ENCODE measurements at regions not wholly inside any gene's neighbourhood (a gene's known extent, or its start where the extent isn't known, plus 50 kb on each side); places are given as distances from the start of the nearest gene placed in this dataset.

DNA sequence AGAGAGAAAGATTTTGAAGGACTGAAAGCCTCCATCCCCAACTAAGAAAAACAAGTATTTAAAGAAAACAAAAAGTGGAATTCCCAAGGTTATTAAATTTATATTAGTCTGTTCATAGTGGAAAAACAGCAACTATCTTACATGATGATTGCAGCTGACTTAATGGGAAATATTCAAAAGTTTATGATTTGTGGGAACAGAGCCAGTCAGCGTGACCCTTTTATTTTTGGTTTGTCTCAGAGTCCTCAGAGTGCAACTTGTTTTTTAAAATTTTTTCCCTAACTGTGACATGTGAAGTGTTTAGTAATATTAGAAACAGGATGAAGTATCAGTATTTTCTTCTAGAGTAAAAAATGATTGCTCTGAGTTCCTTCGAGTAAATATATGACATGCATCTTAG is 441.9 kb upstream of the MCTP2 start:
- Histone ChIP-seq H3K4me3 (no peak overlapping the region), H3K27ac (no peak overlapping the region), H3K27me3 (no peaks in the 10 kb centered on the region), H3K36me3 (no peaks in the 10 kb centered on the region), H3K4me1 (no peaks in the 10 kb centered on the region), H3K9me3 (peaks cover 0 to 4% (median 0%) of the 10 kb centered on the region in 3 donors)
- no peak for DNase-seq
- TF ChIP-seq, protein P1, sequence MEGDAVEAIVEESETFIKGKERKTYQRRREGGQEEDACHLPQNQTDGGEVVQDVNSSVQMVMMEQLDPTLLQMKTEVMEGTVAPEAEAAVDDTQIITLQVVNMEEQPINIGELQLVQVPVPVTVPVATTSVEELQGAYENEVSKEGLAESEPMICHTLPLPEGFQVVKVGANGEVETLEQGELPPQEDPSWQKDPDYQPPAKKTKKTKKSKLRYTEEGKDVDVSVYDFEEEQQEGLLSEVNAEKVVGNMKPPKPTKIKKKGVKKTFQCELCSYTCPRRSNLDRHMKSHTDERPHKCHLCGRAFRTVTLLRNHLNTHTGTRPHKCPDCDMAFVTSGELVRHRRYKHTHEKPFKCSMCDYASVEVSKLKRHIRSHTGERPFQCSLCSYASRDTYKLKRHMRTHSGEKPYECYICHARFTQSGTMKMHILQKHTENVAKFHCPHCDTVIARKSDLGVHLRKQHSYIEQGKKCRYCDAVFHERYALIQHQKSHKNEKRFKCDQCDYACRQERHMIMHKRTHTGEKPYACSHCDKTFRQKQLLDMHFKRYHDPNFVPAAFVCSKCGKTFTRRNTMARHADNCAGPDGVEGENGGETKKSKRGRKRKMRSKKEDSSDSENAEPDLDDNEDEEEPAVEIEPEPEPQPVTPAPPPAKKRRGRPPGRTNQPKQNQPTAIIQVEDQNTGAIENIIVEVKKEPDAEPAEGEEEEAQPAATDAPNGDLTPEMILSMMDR (IDR thresholded peaks at IDR 0.05): no peak
- no peak for TF ChIP-seq POLR2A (IDR thresholded peaks at IDR 0.05)
- WGBS, 2 donors: 85 to 93% methylated on average over 2 of the region's 2 CpGs
- intact Hi-C loops (cut with DNase I): no loop called here

DNA sequence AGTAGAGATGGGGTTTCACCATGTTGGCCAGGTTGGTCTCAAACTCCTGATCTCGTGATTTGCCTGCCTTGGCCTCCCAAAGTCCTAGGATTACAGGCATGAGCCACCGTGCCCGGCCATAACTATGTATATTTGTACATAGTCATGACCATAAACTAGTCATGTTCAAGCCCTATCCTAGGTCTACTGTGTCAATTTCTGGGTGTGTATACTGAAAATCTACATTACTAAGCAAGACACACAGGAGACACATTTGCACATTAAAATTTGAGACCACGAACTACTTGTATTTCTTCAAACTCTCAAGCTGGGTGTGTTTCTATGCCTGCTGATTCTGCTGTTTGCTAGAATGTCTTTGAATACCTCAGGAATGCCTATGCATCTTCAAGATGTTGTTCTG is 451.3 kb upstream of the MCTP2 start:
- intact Hi-C loops (cut with DNase I): no loop called here
- Histone ChIP-seq H3K4me3 (no peak overlapping the region), H3K27ac (no peak overlapping the region), H3K36me3 (no peaks in the 10 kb centered on the region), H3K9me3 (no peaks in the 10 kb centered on the region), H3K4me1 (peaks cover 0 to 5% (median 0%) of the 10 kb centered on the region in 3 donors), H3K27me3 (no peaks in the 10 kb centered on the region)
- 89 to 93% methylated on average over 4 of the region's 4 CpGs for WGBS, 2 donors
- no peak for DNase-seq
- TF ChIP-seq, protein P1 (IDR thresholded peaks at IDR 0.05): no peak
- no peak for TF ChIP-seq POLR2A (IDR thresholded peaks at IDR 0.05)

DNA sequence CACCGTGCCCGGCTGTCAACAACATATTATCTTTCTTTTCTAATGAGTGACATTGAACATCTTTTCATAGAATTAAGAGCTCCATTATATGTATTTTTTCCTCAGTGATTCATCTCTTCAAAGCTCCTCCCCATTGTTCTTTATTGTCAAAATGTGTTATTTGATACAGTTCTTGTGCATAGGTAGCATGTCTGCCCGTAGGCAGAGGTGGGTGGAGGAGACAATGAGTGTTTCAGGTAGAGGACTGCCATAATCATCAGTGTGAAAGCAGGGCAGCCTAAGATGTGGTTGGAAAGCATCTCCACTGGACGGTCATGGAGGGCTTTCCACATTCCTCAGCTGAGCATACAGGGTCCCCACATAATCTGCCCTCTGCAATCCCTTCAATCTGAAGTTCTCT is 452.0 kb upstream of the MCTP2 start:
- TF ChIP-seq POLR2A (IDR thresholded peaks at IDR 0.05): no peak
- TF ChIP-seq, protein P1 (IDR thresholded peaks at IDR 0.05): no peak
- Histone ChIP-seq H3K27me3 (no peaks in the 10 kb centered on the region), H3K36me3 (no peaks in the 10 kb centered on the region), H3K4me1 (peaks cover 0 to 11% (median 0%) of the 10 kb centered on the region in 3 donors), H3K9me3 (no peaks in the 10 kb centered on the region), H3K27ac (no peak overlapping the region), H3K4me3 (no peak overlapping the region)
- no peak for DNase-seq
- intact Hi-C loops (cut with DNase I): no loop called here
- WGBS, 2 donors: 44 to 45% methylated on average over 4 of the region's 4 CpGs

DNA sequence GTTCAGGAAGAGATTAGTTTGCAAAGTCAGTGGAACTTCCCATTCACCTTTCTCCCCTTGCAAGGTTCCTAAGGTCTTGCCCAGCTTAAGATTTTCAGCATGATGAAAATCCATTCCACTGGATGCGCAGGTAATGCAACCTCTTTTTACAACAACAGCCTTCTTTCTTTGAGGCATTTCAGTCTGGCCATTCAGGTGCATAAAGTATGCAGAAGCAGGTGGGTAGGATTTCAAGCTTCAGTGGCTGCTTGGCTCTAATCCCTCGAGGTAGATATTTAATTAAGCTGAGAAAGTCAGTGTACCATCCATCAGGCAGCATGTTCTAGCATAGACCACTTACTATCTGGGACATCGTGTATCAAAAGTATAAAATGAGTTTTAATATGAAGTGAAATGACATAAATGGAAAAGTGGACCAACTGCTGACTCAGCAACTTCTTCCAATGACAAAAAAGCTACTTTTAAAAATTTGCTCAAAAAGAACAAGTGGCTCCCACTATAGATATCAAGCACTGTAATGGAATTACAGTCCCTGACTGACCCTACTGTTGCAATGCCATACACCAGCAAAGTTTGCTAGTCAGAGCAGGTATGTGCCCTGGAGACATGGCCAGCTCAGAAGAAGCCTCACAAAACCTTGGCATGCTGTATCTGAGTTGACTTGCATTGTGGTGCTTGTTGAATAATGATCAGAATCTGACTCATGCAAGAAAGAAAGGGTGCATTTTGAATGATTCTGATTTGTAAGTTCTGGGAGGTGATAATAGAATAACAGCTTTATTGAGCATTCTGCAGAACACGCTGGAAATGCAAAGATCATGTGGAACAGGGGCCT is 459.9 kb upstream of the MCTP2 start:
- WGBS, 2 donors: 23 to 47% methylated on average over 4 of the region's 4 CpGs
- DNase-seq: no peak
- no peak for TF ChIP-seq POLR2A (IDR thresholded peaks at IDR 0.05)
- TF ChIP-seq, protein P1 (IDR thresholded peaks at IDR 0.05): no peak

DNA sequence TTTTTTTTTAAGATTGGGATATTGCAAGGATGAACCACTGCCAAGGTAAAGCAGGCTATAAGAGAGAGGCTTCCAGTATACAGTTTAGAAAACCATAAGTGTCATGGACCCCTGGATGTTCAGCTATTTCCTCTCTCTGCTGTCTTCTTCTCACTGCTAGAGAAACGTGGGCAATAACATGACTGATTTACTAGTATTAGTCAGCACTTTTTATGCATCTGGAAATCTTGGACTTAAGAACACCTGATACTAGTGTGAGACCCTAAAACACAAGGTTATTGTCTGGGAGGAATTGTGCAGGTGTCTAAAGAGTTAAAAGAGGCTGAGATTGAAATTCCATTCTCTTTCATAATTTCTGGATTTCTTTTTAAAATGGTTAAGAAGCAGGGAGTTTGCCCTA is 460.6 kb upstream of the MCTP2 start:
- Histone ChIP-seq H3K9me3 (no peaks in the 10 kb centered on the region), H3K4me1 (peaks cover 8 to 56% (median 13%) of the 10 kb centered on the region in 3 donors), H3K27ac (peak overlapping the region in 3 of 4 donors; percentile 46 to 69 (median 69)), H3K27me3 (no peaks in the 10 kb centered on the region), H3K4me3 (no peak overlapping the region), H3K36me3 (no peaks in the 10 kb centered on the region)
- no peak for DNase-seq
- WGBS, 2 donors: 8 to 11% methylated on average over 1 of the region's 1 CpG
- TF ChIP-seq, protein P1 (IDR thresholded peaks at IDR 0.05): no peak
- TF ChIP-seq POLR2A (IDR thresholded peaks at IDR 0.05): no peak
- intact Hi-C loops (cut with DNase I): no loop called here

More for the DNA sequence above, 459.9 kb upstream of the MCTP2 start:
- Histone ChIP-seq H3K27ac (peak overlapping the region; percentile 26 to 69 (median 58)), H3K9me3 (no peaks in the 10 kb centered on the region), H3K27me3 (no peaks in the 10 kb centered on the region), H3K36me3 (no peaks in the 10 kb centered on the region), H3K4me3 (no peak overlapping the region), H3K4me1 (peaks cover 8 to 56% (median 13%) of the 10 kb centered on the region in 3 donors)
- intact Hi-C loops (cut with DNase I): no loop called here
